ENCODE measurements at regions not wholly inside any gene's neighbourhood (a gene's known extent, or its start where the extent isn't known, plus 50 kb on each side); places are given as distances from the start of the nearest gene placed in this dataset.

- TF ChIP-seq CTCF (IDR thresholded peaks at IDR 0.05; ENCODE audit: borderline replicate concordance, extremely low read depth, low read length, poor library complexity, severe bottlenecking) (no peak), EZH2 (IDR thresholded peaks at IDR 0.05; ENCODE audit: borderline replicate concordance, low read depth, low read length, severe bottlenecking) (no peak)
Measured at GRCh38 chr14:71187633-71188356, 280.5 kb downstream of the PCNX1 start.

All from DND-41 (cell line).